Activated CD4-positive, alpha-beta T cell treated with anti-CD3 and anti-CD28 coated beads, Interleukin-2, Interleukin-4, amounts not matched to agents 100 ng/mL and 50 ng/mL, durations not matched to agents 16 hours and 8 hours (primary cell): ENCODE measurements at regions not wholly inside any gene's neighbourhood (a gene's known extent, or its start where the extent isn't known, plus 50 kb on each side); places are given as distances from the start of the nearest gene placed in this dataset.

Source experiments
- DNase-seq: peaks from one replicate; pipeline ENCODE4 v3.0.0-alpha.2; 2020; ENCODE audit warnings: low spot score

DNA sequence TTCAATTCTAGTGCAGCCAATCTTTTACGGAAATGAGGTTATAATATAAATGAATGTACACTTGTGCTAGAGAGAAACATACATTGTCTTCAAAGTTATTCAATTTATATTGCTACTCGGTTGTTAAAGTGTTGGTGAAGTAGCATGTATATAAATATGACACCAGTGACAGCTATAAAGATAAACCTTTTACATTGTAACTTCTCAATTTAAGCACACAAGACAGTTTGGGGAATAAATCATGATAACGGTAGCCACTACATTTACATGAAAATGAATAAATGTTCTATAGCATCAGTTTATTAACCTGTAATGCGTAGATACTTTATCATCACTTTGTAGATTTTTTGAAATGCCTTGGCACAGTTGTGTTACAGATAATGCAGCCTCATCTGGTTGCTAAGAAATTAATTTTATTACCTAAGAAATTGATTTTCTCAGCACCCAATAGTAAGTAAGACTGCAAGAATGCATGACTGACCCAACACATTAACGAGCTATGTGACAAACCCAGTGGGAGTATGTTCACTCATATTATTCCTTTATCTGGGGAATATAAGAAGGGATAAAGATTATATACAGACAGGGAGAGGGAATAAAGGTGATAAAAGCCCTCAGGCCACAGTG, 283.9 kb upstream of the NPVF start:
- DNase-seq: no peak

- peak; percentile 11 for DNase-seq
Measured at GRCh38 chr7:25515633-25516275, 287.5 kb upstream of the NPVF start.

DNA sequence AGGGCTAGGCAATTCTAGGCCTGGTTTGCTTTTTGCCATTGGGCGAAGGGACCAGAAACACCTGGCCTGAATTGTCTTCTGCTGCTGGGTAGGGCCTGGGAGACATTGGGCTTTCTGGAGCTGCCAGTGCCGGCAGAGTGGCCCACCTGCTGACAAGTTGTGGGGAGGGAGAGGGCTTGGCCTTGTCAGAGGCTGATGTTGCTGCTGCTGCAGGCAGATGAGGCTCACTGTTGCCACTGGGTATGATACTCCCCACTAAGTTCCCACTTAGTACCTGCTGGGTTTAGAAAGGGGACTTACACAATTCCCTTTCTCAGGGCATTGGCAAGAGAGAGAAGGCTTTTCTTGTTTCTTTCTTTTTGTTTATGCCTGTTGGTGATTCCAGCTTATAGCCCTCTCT, 289.6 kb upstream of the NPVF start:
- no peak for DNase-seq

DNA sequence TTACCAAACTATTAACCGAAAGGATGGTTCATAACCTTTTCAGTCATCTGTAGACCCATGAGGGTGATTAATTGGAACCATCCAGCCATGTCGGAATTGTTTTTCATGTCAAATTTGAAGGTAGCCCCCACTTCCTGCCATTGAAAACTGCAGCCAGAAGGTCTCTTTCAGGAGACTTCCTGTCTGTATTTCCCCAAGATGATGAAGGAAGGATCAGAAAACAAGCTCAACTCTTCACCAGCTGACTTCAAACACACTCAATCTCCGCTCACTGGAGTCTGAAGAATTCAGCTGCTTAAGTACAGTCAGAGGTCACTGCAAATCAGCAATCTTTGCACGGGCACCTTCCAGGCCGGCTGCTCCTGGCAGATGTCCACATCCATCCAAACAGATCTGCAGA, 291.7 kb upstream of the NPVF start:
- DNase-seq: no peak

- no peak for DNase-seq
Measured at GRCh38 chr7:25520516-25520915, 292.2 kb upstream of the NPVF start.

DNA sequence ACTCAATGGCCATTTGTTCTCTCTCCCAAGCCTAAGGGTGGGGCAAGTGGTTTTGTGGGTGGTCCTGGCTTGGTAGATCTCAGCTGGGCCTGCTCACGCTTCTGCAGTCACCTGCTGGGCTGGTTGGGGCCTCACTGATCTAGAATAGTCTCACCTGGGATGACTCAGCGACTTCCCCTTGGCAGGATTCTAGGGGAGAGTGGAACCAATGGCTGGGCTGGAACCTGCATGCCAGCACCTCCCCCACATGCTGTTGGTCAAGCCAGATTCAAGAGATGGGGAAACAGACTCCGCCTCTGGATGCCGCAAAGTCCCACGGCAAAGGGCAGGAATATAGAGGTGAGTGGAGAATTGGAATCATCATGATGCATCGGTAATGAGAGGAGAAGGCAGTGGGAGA, 292.9 kb upstream of the NPVF start:
- DNase-seq: no peak

DNA sequence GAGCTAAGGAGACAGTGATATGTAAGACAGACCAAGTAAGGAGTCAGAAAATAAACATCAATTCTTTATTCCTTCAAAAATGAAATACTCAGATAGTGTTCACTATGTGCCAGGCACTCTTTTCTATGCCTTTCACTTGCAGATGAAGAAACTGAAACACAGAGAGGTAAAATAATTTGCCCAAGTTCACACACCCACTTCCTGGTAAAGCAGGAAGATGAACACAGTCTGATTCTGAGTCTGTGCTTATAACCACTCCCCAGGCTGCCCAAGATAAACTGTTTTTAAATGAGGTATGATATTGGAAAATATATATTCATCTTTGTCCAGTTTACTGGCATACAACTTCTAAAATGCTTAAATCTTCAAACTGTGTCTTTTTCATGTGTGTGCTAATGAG, 294.4 kb upstream of the NPVF start:
- DNase-seq: no peak

DNA sequence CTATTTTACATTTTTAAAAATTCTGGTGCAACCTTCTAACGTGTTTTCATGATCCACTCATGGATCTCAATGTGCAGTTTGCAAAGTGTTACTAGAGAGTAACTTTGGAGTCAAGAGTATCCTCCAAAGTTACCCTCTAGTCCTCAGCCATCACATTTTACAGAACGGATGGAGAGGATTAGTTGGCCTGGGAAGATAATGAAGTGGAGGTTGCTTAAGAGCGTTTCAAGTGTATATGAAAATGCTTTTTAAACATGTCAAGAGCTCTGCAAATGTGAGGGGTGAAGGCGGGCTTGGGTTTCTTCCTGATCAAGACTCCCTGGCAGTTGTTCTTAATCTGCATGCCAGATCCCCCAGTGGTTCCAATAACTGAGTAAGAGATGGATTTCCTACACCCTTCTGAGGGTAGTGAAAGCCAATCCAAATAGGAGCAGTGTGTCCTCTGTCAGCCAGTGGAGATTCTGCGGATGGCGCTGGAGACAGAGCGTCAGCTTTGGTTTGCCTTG, 299.4 kb upstream of the NPVF start:
- no peak for DNase-seq

GRCh38 chr7:25529320-25529719, 301.0 kb upstream of the NPVF start:
- DNase-seq: no peak

GRCh38 chr7:25536851-25537250, 308.6 kb upstream of the NPVF start:
- DNase-seq: no peak

DNA sequence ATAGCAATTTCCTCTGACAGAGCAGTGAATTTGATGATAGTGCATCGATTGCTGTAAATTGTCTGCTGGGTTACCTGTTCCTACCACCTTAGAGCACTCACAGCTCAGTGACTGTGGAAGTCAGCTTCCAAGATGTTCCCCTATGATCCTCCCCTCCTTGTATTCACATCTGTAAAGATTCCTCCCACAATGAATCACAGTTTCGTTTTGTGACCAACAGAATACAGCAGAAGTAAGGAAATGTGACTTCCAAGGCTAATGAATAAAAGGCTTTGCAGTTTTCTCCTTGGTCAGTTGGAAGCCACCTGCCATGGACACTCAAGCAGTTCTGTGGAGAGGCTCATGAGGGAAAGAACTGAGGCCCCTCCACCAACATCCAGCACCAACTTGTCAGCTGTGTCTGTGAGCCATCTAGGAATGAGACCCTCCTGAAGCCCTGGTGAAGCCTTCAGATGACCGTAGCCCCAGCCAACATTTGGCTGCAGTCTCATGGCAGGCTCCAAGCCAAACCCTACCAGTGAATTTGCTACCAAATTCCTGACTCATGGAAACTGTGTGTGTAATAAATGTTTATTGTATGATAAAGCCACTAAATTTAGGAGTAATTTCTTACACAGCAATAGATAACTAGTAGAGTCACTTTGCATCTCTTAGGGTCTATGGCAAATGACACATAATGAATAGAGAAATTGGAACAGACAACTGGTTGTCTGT, 309.5 kb upstream of the NPVF start:
- DNase-seq: no peak

- DNase-seq: no peak
Measured at GRCh38 chr7:25541094-25541821, 313.0 kb upstream of the NPVF start.

GRCh38 chr7:25541877-25542276, 313.6 kb upstream of the NPVF start:
- DNase-seq: no peak

DNA sequence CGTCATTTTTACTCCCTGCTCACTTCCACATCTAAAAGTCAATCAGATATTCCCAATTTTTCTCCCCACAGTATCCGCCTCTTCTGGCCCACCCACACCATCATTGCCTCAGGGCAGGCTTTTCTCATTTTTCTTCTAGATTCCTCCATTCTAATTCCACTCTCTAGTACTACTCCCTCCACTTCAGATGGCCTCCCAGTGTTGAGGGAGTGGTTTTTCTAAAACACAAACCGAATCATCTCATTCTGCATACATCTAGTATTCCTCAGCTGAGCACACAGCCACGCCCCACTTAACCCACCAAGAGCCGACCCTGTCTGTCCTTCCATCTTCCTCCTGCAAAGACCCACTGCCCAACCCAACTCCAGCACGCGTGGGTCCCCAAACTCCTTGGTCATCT, 314.9 kb upstream of the NPVF start:
- DNase-seq: no peak

DNA sequence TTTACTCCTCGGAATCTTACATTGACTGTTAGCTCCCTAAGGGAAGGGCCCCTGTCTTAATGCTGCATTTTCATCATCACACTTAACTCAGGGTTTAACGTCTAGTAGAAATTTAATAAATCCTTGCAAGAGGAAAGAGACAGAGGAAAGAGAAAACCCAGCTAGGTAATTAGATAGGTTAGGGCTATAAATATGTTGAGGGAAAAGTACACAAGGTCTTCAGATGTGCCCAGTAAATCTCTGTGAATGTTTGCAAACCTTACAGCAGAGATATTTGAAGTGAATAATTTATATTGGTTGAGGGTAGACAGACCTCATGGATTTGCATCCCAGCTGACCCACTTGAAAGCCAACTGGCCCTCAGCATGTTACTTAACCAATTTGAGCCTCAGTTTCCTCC, 315.5 kb upstream of the NPVF start:
- no peak for DNase-seq

GRCh38 chr7:25544254-25544653, 316.0 kb upstream of the NPVF start:
- DNase-seq: no peak

DNA sequence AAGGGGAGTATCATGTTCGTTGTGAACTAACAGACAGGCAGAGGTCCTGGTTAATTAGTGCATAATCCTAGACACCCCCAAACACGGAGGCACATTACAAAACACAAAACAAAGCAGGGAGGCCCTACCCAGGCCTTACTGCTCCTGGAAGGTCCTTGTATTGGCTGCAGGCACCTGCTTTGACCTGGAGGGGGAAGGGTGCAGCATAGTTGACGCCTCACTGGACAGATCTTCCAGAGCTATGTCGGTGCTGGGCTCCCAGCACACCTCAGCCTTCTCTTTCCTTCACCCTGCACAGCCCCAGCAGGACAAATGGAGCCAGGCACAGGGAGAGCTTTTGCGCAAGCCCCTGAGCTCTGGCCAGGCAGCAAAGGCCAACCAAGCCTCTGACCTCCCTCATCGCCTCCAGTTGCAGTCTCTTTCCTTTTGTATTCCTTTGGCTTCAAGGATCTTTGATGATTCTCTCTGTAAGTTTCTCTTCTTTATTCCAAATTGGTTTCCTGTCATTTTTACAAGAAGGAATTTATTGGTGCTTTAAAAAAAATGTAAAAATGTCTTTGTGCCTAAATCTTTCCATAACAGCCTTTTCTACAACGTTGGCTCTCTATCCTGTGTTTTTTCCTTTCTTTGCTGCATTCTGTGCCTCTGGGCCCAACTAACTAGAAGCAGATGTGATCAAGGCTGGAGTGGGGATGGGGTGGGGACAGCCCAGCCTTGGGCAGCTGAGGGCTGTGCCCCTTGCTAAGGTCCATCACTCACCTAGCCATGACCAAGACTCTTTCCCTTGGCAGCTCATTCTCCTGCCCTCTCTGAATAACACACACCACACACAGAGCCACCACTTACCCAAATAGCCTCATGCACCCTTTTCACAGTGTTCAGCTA, 317.1 kb upstream of the NPVF start:
- DNase-seq: no peak

DNA sequence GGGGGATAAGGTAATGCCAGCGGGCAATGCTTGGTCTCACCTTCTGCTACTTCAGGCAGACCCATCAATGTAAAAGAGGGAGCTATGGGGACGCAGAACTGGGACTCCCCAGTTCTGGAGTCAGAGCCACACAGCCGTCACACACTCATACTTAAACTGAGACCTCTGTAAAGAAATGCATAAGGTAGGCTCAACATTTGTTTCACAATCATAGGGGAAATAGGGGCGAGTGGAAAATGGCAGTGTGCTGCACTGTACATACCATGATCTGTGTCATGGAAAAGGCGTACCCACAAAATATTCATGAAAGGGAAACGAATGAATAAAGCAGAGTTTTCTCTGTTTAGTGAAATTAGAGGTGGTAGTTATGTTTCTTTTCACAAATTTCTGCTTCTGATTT, 318.0 kb upstream of the NPVF start:
- DNase-seq: no peak

- DNase-seq: no peak
Measured at GRCh38 chr7:25549271-25549921, 321.1 kb upstream of the NPVF start.

GRCh38 chr7:25550149-25550548, 321.9 kb upstream of the NPVF start:
- no peak for DNase-seq

DNA sequence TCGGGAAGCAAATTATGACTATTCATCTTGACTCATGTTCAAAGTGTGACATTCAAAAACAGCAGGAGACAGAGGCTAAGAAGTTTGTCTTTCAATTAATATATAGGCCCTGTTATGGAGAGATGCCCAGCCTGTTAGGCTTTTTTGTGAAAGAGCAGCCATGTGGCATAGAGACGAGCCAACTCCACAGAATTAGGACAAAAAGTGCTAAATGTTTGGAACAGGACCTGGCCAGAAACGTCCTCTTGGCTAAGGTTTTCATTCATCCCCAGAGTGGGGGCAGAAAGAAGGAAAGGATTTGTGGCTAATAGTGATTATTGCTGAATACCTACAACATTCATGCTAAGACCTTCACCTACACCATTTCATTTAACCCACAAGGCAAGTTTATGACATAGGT, 324.7 kb upstream of the NPVF start:
- DNase-seq: no peak
